ENCODE measurements at regions not wholly inside any gene's neighbourhood (a gene's known extent, or its start where the extent isn't known, plus 50 kb on each side); places are given as distances from the start of the nearest gene placed in this dataset.
A peak's percentile ranks its signal among the peaks of the same experiment; 100 is the strongest.

DNA sequence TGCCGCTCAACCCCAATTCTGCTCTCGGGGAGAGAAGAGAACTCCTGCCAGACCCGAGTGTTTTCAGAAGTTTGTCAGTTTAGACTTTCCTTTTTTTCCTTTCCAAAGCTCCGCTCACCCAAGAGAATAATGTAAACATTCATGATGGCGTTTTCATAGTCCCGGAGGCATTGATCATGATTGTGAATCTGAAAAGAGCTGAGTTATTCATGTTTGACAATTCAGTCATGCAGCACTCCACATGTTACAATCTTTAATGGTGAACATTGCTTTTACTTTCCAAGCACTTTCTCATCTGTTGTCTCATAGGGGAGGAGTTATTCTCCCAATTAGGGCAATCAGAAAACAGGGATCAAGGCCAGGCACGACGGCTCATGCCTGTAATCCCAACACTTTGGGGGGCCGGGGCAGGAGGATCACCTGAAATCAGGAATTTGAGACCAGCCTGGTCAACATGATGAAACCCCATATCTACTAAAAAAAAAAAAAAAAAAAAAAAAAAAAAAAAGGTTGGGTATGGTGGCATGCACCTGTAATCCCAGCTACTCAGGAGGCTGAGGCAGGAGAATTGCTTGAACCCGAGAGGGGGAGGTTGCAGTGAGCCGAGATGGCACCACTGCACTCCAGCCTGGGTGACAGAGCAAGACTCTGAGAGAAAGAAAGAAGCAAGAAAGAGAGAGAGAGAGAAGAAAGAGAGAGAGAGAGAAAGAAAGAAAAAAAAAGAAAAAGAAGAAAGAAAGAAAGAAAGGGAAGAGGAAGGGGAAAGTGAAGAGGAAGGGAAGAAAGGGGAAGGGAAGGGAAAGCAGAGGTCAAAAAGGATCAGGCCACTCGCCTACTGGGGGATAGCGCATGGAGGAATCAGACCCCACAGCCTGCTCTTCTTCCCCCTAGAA lies 70.0 kb upstream of the TNRC6C start:
- Histone ChIP-seq H3K4me1 (ENCODE audit: control insufficient read depth, insufficient read depth, low read length) (peaks cover 25% of the 10 kb centered on the region), H3K9me3 (replicated peaks; ENCODE audit: control insufficient read depth, low read depth, low read length) (no peaks in the 10 kb centered on the region), H3K27ac (ENCODE audit: low read length) (peak overlapping the region; percentile 67), H3K36me3 (ENCODE audit: control insufficient read depth, insufficient read depth, low read length) (no peaks in the 10 kb centered on the region), H3K4me3 (ENCODE audit: low read length) (peak overlapping the region; percentile 69), H3K27me3 (ENCODE audit: control insufficient read depth, insufficient read depth, low read length) (peaks cover 35% of the 10 kb centered on the region)
- no peak for DNase-seq
- WGBS (ENCODE audit: insufficient coverage), result 64% methylated on average over 6 of the region's 13 CpGs

DNA sequence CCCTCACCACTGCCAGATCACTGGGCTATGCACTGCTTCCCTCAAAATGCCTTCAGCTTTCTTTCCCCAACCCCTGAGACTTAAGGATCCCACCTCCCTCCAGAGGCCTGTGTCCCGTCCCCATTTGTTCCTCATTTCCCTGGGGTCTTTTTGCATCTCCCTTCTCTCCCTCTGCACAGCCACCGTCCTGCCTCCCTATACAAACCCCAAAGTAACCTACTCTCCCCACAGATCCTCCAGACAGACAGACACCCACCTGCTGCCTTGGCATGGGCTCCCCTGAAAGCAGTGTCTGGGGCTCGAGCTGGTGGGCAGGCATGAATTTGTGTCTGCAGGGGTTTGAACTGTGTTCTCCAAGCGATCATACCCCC lies 69.4 kb upstream of the TNRC6C start:
- Histone ChIP-seq H3K4me1 (ENCODE audit: control insufficient read depth, insufficient read depth, low read length) (peaks cover 21% of the 10 kb centered on the region), H3K27ac (ENCODE audit: low read length) (no peak overlapping the region), H3K27me3 (ENCODE audit: control insufficient read depth, insufficient read depth, low read length) (peaks cover 34% of the 10 kb centered on the region), H3K36me3 (ENCODE audit: control insufficient read depth, insufficient read depth, low read length) (no peaks in the 10 kb centered on the region), H3K9me3 (replicated peaks; ENCODE audit: control insufficient read depth, low read depth, low read length) (no peaks in the 10 kb centered on the region), H3K4me3 (ENCODE audit: low read length) (no peak overlapping the region)
- 100% methylated on average over 1 of the region's 4 CpGs for WGBS (ENCODE audit: insufficient coverage)
- DNase-seq, result no peak

DNA sequence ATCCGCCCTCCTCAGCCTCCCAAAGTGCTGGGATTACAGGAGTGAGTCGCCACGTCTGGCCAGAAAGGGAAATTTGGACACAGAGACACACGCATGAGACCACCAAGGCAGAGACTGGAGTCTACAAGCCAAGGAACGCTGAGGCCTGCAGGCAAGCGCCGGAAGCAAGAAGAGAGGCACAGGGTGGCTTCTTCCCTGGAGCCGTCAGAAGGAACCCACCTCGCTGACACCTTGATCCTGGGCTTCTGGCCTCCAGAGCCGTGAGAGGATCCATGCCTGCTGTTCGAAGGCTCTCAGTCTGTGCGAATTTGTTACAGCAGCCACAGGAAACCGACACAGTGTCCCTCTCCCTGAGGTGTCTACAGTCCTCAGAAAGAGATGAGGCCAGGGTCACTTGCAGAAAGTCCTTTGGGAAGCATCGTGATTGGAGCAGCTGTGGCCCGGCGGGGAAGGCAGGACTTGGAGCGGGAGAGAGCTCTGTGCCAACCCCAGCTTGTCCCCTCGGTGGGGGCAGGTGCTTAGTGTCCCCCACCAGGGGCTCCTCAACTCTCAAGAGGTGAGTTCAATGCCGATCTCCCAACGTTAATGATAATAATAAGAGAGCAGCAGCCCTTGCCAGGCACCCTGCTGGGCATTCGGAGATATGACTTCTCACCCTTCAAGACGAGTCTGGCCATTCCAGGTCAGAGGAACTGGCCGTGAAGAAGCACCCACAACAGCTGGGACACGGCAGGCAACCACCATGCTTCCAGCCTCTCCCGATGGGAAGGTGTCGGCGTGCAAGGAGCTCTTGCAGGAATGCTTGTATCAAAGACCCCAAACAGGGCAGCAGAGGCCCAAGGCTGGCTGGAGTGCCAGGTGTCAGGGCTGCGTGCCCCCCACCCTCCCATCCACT lies 68.4 kb upstream of the TNRC6C start:
- no peaks in the 10 kb centered on the region for H3K9me3 ChIP-seq (replicated peaks; ENCODE audit: control insufficient read depth, low read depth, low read length)
- H3K27ac ChIP-seq (ENCODE audit: low read length), result no peak overlapping the region
- DNase-seq, result no peak
- H3K27me3 ChIP-seq (ENCODE audit: control insufficient read depth, insufficient read depth, low read length), result peaks cover 32% of the 10 kb centered on the region
- H3K4me3 ChIP-seq (ENCODE audit: low read length), result no peak overlapping the region
- H3K36me3 ChIP-seq (ENCODE audit: control insufficient read depth, insufficient read depth, low read length), result no peaks in the 10 kb centered on the region
- H3K4me1 ChIP-seq (ENCODE audit: control insufficient read depth, insufficient read depth, low read length), result peaks cover 20% of the 10 kb centered on the region
- 82% methylated on average over 25 of the region's 28 CpGs for WGBS (ENCODE audit: insufficient coverage)

DNA sequence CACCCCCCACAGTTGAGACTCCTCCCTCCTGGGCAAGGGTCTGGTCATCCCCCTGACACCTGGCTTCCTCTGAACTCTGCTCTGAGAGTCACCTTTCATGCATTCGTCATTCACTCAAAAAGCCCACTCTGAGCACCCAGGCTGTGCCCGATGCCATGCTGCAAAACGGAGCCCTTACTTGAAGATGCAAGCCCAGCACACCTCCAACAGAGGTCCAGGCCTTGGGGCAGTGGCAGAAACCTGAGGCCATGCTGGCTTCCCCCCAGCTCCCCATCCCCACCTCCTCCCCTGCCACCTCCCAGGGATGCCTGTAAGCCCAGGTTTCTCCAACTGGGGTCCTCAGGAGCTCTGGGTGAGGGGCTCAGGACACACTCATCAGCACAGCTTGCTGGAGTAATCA lies 67.7 kb upstream of the TNRC6C start:
- Histone ChIP-seq H3K4me1 (ENCODE audit: control insufficient read depth, insufficient read depth, low read length) (peaks cover 20% of the 10 kb centered on the region), H3K27me3 (ENCODE audit: control insufficient read depth, insufficient read depth, low read length) (peaks cover 32% of the 10 kb centered on the region), H3K4me3 (ENCODE audit: low read length) (no peak overlapping the region), H3K27ac (ENCODE audit: low read length) (no peak overlapping the region), H3K36me3 (ENCODE audit: control insufficient read depth, insufficient read depth, low read length) (no peaks in the 10 kb centered on the region), H3K9me3 (replicated peaks; ENCODE audit: control insufficient read depth, low read depth, low read length) (no peaks in the 10 kb centered on the region)
- WGBS (ENCODE audit: insufficient coverage), result 82% methylated on average over 3 of the region's 3 CpGs
- no peak for DNase-seq

DNA sequence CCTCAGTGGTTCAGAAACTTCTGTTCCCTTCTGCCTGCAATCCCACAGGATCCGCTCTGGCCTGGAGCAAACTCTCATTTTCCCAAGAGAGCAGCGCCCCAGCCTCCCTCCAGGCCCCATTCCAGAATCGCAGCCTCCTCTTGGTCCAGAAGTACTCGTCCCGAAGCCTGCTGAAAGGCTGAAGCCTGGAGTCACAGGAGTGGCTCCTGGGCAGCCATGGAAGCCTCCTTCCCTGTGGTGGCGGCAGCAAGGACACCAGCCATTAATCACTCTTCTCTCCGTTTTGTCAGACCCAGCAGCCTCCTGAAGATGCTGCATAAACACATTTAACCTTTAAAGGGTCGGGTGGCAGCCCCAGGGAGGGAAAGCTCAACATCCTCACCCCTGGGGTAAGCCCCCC lies 66.9 kb upstream of the TNRC6C start:
- Histone ChIP-seq H3K27ac (ENCODE audit: low read length) (no peak overlapping the region), H3K4me1 (ENCODE audit: control insufficient read depth, insufficient read depth, low read length) (peaks cover 17% of the 10 kb centered on the region), H3K36me3 (ENCODE audit: control insufficient read depth, insufficient read depth, low read length) (no peaks in the 10 kb centered on the region), H3K9me3 (replicated peaks; ENCODE audit: control insufficient read depth, low read depth, low read length) (no peaks in the 10 kb centered on the region), H3K27me3 (ENCODE audit: control insufficient read depth, insufficient read depth, low read length) (peaks cover 29% of the 10 kb centered on the region), H3K4me3 (ENCODE audit: low read length) (no peak overlapping the region)
- no peak for DNase-seq
- WGBS (ENCODE audit: insufficient coverage), result 69% methylated on average over 6 of the region's 8 CpGs

DNA sequence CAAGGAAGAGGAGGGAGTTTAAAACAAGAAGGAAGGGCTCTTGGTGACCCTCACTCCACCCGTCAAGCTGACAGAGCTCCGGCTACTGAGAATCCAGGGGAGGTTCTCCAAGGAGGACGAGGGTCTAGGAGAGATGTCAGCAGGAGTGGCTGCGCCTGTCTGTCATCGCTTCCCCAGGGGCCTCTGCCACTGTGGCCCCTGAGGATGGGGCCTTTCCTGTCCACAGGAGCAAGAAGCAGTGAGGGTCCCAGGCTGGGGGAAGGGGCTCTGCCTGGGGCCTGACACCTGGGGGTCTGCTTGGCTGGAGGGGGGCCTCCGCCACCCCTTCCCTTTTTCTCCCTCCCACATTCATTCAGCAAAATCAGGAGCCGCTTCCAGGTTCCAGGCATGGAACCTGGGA lies 66.5 kb upstream of the TNRC6C start:
- Histone ChIP-seq H3K9me3 (replicated peaks; ENCODE audit: control insufficient read depth, low read depth, low read length) (no peaks in the 10 kb centered on the region), H3K27me3 (ENCODE audit: control insufficient read depth, insufficient read depth, low read length) (peaks cover 25% of the 10 kb centered on the region), H3K36me3 (ENCODE audit: control insufficient read depth, insufficient read depth, low read length) (no peaks in the 10 kb centered on the region), H3K27ac (ENCODE audit: low read length) (no peak overlapping the region), H3K4me3 (ENCODE audit: low read length) (no peak overlapping the region), H3K4me1 (ENCODE audit: control insufficient read depth, insufficient read depth, low read length) (peaks cover 13% of the 10 kb centered on the region)
- DNase-seq, result no peak
- WGBS (ENCODE audit: insufficient coverage), result 84% methylated on average over 4 of the region's 7 CpGs

DNA sequence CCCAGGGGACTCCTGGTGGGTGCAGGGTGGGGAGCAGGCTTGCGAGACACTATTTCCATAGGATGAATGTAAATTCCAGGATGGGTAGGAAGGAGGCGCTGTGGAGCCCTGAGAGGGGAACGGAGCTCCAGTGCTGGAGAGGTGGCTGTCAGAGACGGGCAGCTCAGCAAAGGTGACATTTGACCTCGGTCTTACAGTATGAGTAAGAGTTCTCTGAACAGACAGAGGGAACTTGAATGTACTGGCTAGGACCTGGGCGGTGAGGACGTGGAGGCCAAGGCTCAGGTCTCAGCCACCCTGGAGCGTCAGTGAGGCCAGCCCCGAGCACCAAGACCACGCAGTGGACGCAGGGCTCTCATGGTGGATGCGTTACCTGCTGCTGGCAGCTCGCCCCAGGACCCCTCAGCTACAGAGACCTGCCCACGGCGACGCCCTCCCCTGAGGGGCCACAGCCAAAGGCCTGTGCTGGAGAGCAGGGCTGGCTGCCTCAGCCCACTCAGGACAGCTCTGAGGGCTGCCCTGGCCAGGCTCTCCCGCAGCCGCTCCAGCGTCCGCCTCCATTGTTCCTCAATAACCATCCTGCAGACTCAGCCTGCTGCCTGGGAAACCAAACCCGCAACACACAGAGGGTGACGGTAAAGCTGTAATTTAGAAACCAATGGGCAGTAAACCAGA lies 65.9 kb upstream of the TNRC6C start:
- H3K27ac ChIP-seq (ENCODE audit: low read length), result no peak overlapping the region
- H3K9me3 ChIP-seq (replicated peaks; ENCODE audit: control insufficient read depth, low read depth, low read length), result no peaks in the 10 kb centered on the region
- peaks cover 20% of the 10 kb centered on the region for H3K27me3 ChIP-seq (ENCODE audit: control insufficient read depth, insufficient read depth, low read length)
- no peak overlapping the region for H3K4me3 ChIP-seq (ENCODE audit: low read length)
- peaks cover 7% of the 10 kb centered on the region for H3K4me1 ChIP-seq (ENCODE audit: control insufficient read depth, insufficient read depth, low read length)
- DNase-seq, result no peak
- no peaks in the 10 kb centered on the region for H3K36me3 ChIP-seq (ENCODE audit: control insufficient read depth, insufficient read depth, low read length)
- WGBS (ENCODE audit: insufficient coverage), result 74% methylated on average over 18 of the region's 22 CpGs

DNA sequence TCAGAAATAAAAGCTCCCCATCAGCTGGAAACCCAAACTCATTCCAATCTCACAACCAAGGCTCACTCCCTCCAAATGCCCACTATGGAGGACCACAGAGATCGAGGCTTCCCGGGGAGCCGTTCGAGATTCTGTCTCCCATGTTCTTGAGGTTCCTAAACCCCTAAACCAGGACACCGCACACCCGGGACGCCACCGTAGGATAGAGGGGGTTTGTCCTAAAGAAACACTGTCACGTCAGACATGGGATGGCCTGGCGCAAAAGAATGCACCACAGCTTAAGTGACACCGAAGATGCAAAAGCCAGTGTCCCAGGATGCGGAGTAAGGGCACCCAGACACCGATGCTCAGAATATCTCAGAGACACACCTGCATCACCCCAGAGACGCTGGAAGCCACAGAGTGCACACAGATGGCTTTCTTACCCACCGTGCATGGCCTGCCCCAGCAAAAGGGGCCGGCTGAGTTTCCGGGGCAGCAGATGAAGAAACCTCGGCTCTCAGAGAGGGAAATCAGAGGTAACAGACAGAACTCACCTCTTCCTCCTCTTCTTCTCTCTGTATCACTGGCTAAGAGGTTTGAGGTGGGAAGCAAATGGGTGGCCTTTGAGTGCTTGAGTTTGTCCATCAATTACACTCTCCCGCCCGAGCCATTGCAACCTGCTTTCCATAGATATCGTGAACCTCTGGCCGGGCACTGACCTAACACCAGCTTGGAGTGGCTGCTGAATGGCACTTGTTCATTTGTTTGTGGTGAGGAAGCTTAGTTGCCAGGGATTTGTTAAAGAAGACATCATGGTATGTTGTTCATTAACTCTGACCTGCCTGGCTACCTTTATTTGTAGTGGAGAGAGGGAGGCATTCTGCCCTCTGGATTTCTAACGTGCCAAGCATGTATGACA lies 65.1 kb upstream of the TNRC6C start:
- Histone ChIP-seq H3K4me3 (ENCODE audit: low read length) (no peak overlapping the region), H3K27ac (ENCODE audit: low read length) (no peak overlapping the region), H3K27me3 (ENCODE audit: control insufficient read depth, insufficient read depth, low read length) (peaks cover 22% of the 10 kb centered on the region), H3K9me3 (replicated peaks; ENCODE audit: control insufficient read depth, low read depth, low read length) (no peaks in the 10 kb centered on the region), H3K36me3 (ENCODE audit: control insufficient read depth, insufficient read depth, low read length) (no peaks in the 10 kb centered on the region), H3K4me1 (ENCODE audit: control insufficient read depth, insufficient read depth, low read length) (peaks cover under 1% of the 10 kb centered on the region)
- no peak for DNase-seq
- 88% methylated on average over 14 of the region's 23 CpGs for WGBS (ENCODE audit: insufficient coverage)

DNA sequence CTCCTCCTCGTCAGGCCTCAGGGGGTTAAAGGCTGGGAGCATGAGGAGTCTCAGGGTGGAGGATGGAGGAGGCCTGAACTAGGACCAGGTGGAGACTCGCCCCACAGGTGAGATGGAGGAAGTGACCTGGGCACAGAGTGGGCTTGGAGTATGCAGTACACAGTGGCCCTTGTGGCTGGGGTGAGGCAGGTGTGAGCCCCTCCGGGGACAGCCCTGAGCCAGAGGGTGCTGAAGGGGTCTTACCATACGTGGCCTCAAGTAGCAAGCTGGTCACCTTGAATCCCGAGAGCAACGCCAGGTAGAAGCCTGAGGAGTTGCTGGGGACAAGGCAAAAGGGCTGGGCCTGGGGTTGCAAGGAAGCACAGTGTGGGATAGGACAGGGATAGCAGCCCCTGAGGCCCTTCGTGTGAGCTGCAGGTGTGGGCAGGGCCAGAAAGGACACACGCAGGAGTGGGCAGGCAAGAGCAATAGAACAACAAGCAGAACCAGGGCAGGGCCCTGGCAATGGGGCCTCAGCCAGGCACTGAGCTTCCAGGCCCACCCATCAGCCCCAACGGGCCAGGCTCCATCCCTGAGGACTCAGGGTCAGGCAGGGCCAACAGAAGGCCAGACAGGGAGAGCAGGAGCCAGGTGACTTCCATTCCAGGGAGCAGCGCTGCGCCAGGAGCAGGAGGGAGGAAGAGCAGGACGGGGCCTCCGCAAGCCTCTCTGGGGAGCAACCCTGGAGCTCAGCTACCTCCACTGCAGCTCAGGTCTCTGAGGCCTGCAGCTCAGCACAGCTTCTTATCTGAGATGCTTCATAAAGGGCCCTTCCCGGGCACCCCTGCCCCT lies 64.2 kb upstream of the TNRC6C start:
- WGBS (ENCODE audit: insufficient coverage), result 78% methylated on average over 10 of the region's 14 CpGs
- peaks cover 3% of the 10 kb centered on the region for H3K4me1 ChIP-seq (ENCODE audit: control insufficient read depth, insufficient read depth, low read length)
- no peaks in the 10 kb centered on the region for H3K36me3 ChIP-seq (ENCODE audit: control insufficient read depth, insufficient read depth, low read length)
- no peak overlapping the region for H3K4me3 ChIP-seq (ENCODE audit: low read length)
- H3K27ac ChIP-seq (ENCODE audit: low read length), result no peak overlapping the region
- no peak for DNase-seq
- H3K27me3 ChIP-seq (ENCODE audit: control insufficient read depth, insufficient read depth, low read length), result peaks cover 19% of the 10 kb centered on the region
- no peaks in the 10 kb centered on the region for H3K9me3 ChIP-seq (replicated peaks; ENCODE audit: control insufficient read depth, low read depth, low read length)

All from muscle of leg (tissue), 3 donors.